GM12873 (cell line): ENCODE measurements at regions not wholly inside any gene's neighbourhood (a gene's known extent, or its start where the extent isn't known, plus 50 kb on each side); places are given as distances from the start of the nearest gene placed in this dataset.

Source experiments
- CTCF ChIP-seq: IDR thresholded peaks from 2 replicates; pipeline ENCODE4 v1.5.1; 2012; ENCODE audit warnings: low read depth, mild to moderate bottlenecking, moderate library complexity, low read length, control low read depth; ENCODE audit not compliant: insufficient read depth; ENCODE audit errors: missing control alignments

- TF ChIP-seq CTCF: no peak
Measured at GRCh38 chr10:130689743-130690626, 553.8 kb downstream of the GLRX3 start.

GRCh38 chr10:130691776-130692175, 555.6 kb downstream of the GLRX3 start:
- TF ChIP-seq CTCF: no peak

- no peak for TF ChIP-seq CTCF
Measured at GRCh38 chr10:130696870-130697269, 560.7 kb downstream of the GLRX3 start.

- no peak for TF ChIP-seq CTCF
Measured at GRCh38 chr10:130707389-130707979, 571.3 kb downstream of the GLRX3 start.

- TF ChIP-seq CTCF: no peak
Measured at GRCh38 chr10:130708465-130709070, 572.4 kb downstream of the GLRX3 start.

GRCh38 chr10:130709415-130709814, 573.2 kb downstream of the GLRX3 start:
- no peak for TF ChIP-seq CTCF

GRCh38 chr10:130711072-130711471, 574.9 kb downstream of the GLRX3 start:
- no peak for TF ChIP-seq CTCF
